GM12878 (cell line): ENCODE measurements at regions not wholly inside any gene's neighbourhood (a gene's known extent, or its start where the extent isn't known, plus 50 kb on each side); places are given as distances from the start of the nearest gene placed in this dataset.

Experiments used
- EZH2 ChIP-seq: IDR thresholded peaks from 2 replicates; pipeline ENCODE4 v1.6.1; 2012; ENCODE audit warnings: low read depth, mild to moderate bottlenecking, control low read depth, inconsistent platforms, low read length, borderline replicate concordance; ENCODE audit not compliant: control insufficient read depth
- POLR2A ChIP-seq: IDR thresholded peaks from 2 replicates; pipeline ENCODE4 v1.6.1; 2011; ENCODE audit warnings: low read depth, mild to moderate bottlenecking, low read length
- TCF3 ChIP-seq: IDR thresholded peaks from 2 replicates; pipeline ENCODE4 v1.6.1; 2012; ENCODE audit warnings: low read depth, mild to moderate bottlenecking, low read length, borderline replicate concordance; ENCODE audit not compliant: insufficient read depth

GRCh38 chr11:134800826-134801225, 388.8 kb upstream of the B3GAT1 start:
- TF ChIP-seq TCF3 = no peak
- TF ChIP-seq EZH2 = no peak
- no peak for TF ChIP-seq POLR2A
